ENCODE measurements at regions not wholly inside any gene's neighbourhood (a gene's known extent, or its start where the extent isn't known, plus 50 kb on each side); places are given as distances from the start of the nearest gene placed in this dataset.

- no peaks in the 10 kb centered on the region for H3K4me1 ChIP-seq (ENCODE audit: insufficient read depth)
- no peak overlapping the region for H3K27ac ChIP-seq
- DNase-seq: no peak
- no peaks in the 10 kb centered on the region for H3K27me3 ChIP-seq
- H3K4me3 ChIP-seq: no peak overlapping the region
- intact Hi-C loops (cut with DNase I): no loop called here
- H3K36me3 ChIP-seq: no peaks in the 10 kb centered on the region
- TF ChIP-seq CTCF (IDR thresholded peaks at IDR 0.05) (no peak), EP300 (IDR thresholded peaks at IDR 0.05) (no peak)
- no peaks in the 10 kb centered on the region for H3K9me3 ChIP-seq
- 85 to 90% (median 89%) methylated on average over 2 of the region's 2 CpGs for WGBS, 3 donors
These were observed 2247.5 kb downstream of the TP53TG3F start for GRCh38 chr16:35706901-35707300.

- intact Hi-C loops (cut with DNase I): no loop called here
- H3K4me3 ChIP-seq: no peak overlapping the region
- no peaks in the 10 kb centered on the region for H3K36me3 ChIP-seq
- TF ChIP-seq POLR2A (IDR thresholded peaks at IDR 0.05) (no peak), EP300 (IDR thresholded peaks at IDR 0.05) (no peak), CTCF (IDR thresholded peaks at IDR 0.05) (no peak)
- H3K27ac ChIP-seq: no peak overlapping the region
- no peaks in the 10 kb centered on the region for H3K4me1 ChIP-seq (ENCODE audit: insufficient read depth)
- H3K27me3 ChIP-seq: no peaks in the 10 kb centered on the region
- no peak for DNase-seq
- H3K9me3 ChIP-seq: peaks cover 0 to 3% of the 10 kb centered on the region in 2 donors
- WGBS, 3 donors: 58 to 67% (median 65%) methylated on average over 6 of the region's 6 CpGs
These were observed 2252.0 kb downstream of the TP53TG3F start for GRCh38 chr16:35711435-35711834.

GRCh38 chr16:35711958-35712357 is 2252.5 kb downstream of the TP53TG3F start:
- no peaks in the 10 kb centered on the region for H3K27me3 ChIP-seq
- no peak overlapping the region for H3K4me3 ChIP-seq
- TF ChIP-seq POLR2A (IDR thresholded peaks at IDR 0.05): no peak
- H3K4me1 ChIP-seq (ENCODE audit: insufficient read depth): no peaks in the 10 kb centered on the region
- H3K27ac ChIP-seq: no peak overlapping the region
- H3K9me3 ChIP-seq: peaks cover 0 to 3% of the 10 kb centered on the region in 2 donors
- 54 to 72% (median 67%) methylated on average over 5 of the region's 5 CpGs for WGBS, 3 donors
- DNase-seq: no peak
- intact Hi-C loops (cut with DNase I): no loop called here
- no peaks in the 10 kb centered on the region for H3K36me3 ChIP-seq

- WGBS, 3 donors: 68 to 77% (median 73%) methylated on average over 7 of the region's 7 CpGs
- DNase-seq: no peak
- Histone ChIP-seq H3K4me1 (ENCODE audit: insufficient read depth) (no peaks in the 10 kb centered on the region), H3K27me3 (no peaks in the 10 kb centered on the region), H3K4me3 (no peak overlapping the region), H3K27ac (no peak overlapping the region), H3K9me3 (peaks cover 0 to 3% of the 10 kb centered on the region in 2 donors), H3K36me3 (no peaks in the 10 kb centered on the region)
- intact Hi-C loops (cut with DNase I): no loop called here
- TF ChIP-seq EP300 (IDR thresholded peaks at IDR 0.05): no peak
- TF ChIP-seq POLR2A (IDR thresholded peaks at IDR 0.05): no peak
- no peak for TF ChIP-seq CTCF (IDR thresholded peaks at IDR 0.05)
These were observed 2254.6 kb downstream of the TP53TG3F start for GRCh38 chr16:35713762-35714650.

- intact Hi-C loops (cut with DNase I): no loop called here
- no peak for TF ChIP-seq POLR2A (IDR thresholded peaks at IDR 0.05)
- TF ChIP-seq EP300 (IDR thresholded peaks at IDR 0.05): no peak
- TF ChIP-seq CTCF (IDR thresholded peaks at IDR 0.05): no peak
- H3K36me3 ChIP-seq: no peaks in the 10 kb centered on the region
- H3K4me1 ChIP-seq (ENCODE audit: insufficient read depth): no peaks in the 10 kb centered on the region
- H3K4me3 ChIP-seq: no peak overlapping the region
- no peak for DNase-seq
- no peak overlapping the region for H3K27ac ChIP-seq
- H3K9me3 ChIP-seq: peaks cover 0 to 3% of the 10 kb centered on the region in 2 donors
- H3K27me3 ChIP-seq: no peaks in the 10 kb centered on the region
- 53 to 84% (median 67%) methylated on average over 3 of the region's 3 CpGs for WGBS, 3 donors
These were observed 2255.3 kb downstream of the TP53TG3F start for GRCh38 chr16:35714665-35715064.
